ENCODE measurements at regions not wholly inside any gene's neighbourhood (a gene's known extent, or its start where the extent isn't known, plus 50 kb on each side); places are given as distances from the start of the nearest gene placed in this dataset.

- no peak for TF ChIP-seq CTCF (IDR thresholded peaks at IDR 0.05)
- DNase-seq (no peak), ATAC-seq (no peak)
- Histone ChIP-seq H3K27ac (no peak overlapping the region), H3K4me1 (no peaks in the 10 kb centered on the region), H3K4me3 (no peak overlapping the region), H3K9me3 (no peaks in the 10 kb centered on the region), H3K36me3 (ENCODE audit: insufficient read depth in 1 of 2, low read depth in 1 of 2) (no peaks in the 10 kb centered on the region), H3K27me3 (ENCODE audit: insufficient read depth in 3 of 3, low read length in 2 of 3) (no peaks in the 10 kb centered on the region)
- WGBS, 3 donors = 52 to 57% (median 55%) methylated on average over 3 of the region's 3 CpGs
- intact Hi-C loops (cut with DNase I) = no loop called here
These were observed 596.7 kb upstream of the ATP2B1 start for GRCh38 chr12:90305379-90305778.

DNA sequence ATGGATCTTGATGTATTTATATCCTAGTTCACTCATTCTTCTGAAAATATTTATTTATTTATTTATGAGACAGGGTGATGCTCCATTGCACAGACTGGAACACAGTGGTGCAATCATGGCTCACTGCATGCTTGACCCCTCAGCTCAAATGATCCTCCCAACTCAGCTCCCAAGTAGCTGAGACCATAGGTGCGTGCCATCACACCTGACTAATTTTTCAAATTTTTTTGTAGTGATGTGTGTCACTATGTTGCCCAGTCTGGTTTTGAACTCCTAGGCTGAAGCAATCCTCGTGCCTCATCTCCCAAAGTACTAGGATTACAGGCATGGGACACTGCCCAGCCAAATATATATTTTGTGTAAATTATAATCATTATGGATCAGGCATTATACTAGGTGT is 595.6 kb upstream of the ATP2B1 start:
- no peak for TF ChIP-seq CTCF (IDR thresholded peaks at IDR 0.05)

DNA sequence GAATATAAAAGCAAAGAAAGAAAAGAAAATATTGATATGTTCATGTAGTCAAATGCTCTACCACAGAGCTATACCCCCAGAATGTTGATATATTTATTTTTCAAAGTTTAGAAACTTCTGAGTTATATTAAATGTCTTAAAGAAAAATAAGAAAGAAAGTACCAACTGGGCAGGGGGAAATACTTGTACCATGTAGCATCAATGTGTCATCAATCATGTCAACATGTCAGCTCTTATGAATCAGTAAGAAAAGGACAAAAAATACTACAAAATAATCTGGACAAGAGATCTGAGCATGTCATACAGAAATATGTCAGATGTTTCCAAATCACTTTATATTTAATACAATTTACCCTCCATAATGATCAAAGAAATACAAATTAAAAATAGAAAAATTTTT is 595.1 kb upstream of the ATP2B1 start:
- Histone ChIP-seq H3K27me3 (ENCODE audit: insufficient read depth in 3 of 3, low read length in 2 of 3) (peaks cover 0 to 1% (median 0%) of the 10 kb centered on the region in 3 donors), H3K36me3 (ENCODE audit: insufficient read depth in 1 of 2, low read depth in 1 of 2) (no peaks in the 10 kb centered on the region), H3K4me3 (no peak overlapping the region), H3K9me3 (no peaks in the 10 kb centered on the region), H3K27ac (no peak overlapping the region), H3K4me1 (no peaks in the 10 kb centered on the region)
- intact Hi-C loops (cut with DNase I) = no loop called here
- ATAC-seq (no peak), DNase-seq (no peak)
- no peak for TF ChIP-seq CTCF (IDR thresholded peaks at IDR 0.05)

More for the DNA sequence above, 595.6 kb upstream of the ATP2B1 start:
- DNase-seq = no peak
- Histone ChIP-seq H3K27me3 (ENCODE audit: insufficient read depth in 3 of 3, low read length in 2 of 3) (peaks cover 0 to 1% (median 0%) of the 10 kb centered on the region in 3 donors), H3K36me3 (ENCODE audit: insufficient read depth in 1 of 2, low read depth in 1 of 2) (no peaks in the 10 kb centered on the region), H3K4me1 (no peaks in the 10 kb centered on the region), H3K4me3 (no peak overlapping the region), H3K9me3 (no peaks in the 10 kb centered on the region), H3K27ac (no peak overlapping the region)
- ATAC-seq = no peak
- WGBS, 3 donors = 92 to 96% (median 95%) methylated on average over 2 of the region's 2 CpGs
- intact Hi-C loops (cut with DNase I) = no loop called here

DNA sequence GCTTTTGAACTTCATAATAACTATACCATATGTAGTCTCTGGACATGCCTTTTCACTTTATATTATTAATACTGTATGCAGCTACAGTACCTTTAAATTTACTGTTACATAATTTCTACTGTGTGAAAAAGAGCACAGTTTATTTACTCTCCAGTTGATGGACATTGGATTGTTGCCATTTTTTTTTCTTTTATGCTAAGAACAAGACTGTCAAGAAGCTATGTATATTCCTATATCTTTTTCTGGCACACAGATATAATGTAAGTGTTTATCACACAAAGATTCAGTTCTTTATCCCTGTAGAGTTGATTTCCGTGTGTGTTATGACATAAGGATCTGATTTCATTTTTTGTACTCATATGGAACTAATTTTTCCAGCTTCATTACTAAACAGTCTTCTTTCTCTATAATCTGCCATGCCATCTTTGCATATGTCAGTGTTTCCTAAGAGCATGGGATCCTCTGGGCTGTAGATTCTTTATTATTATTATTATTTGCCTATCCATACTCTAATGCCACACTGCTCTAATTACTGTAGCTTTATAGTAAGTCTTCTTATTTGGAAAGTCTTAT is 593.0 kb upstream of the ATP2B1 start:
- TF ChIP-seq CTCF (IDR thresholded peaks at IDR 0.05) = no peak
- H3K4me1 ChIP-seq = no peaks in the 10 kb centered on the region
- no peak for DNase-seq
- H3K4me3 ChIP-seq = no peak overlapping the region
- no peaks in the 10 kb centered on the region for H3K9me3 ChIP-seq
- 88 to 91% (median 91%) methylated on average over 1 of the region's 1 CpG for WGBS, 3 donors
- H3K27me3 ChIP-seq (ENCODE audit: insufficient read depth in 3 of 3, low read length in 2 of 3) = peaks cover 0 to 1% (median 0%) of the 10 kb centered on the region in 3 donors
- no peaks in the 10 kb centered on the region for H3K36me3 ChIP-seq (ENCODE audit: insufficient read depth in 1 of 2, low read depth in 1 of 2)
- no peak overlapping the region for H3K27ac ChIP-seq
- intact Hi-C loops (cut with DNase I) = no loop called here
- no peak for ATAC-seq

DNA sequence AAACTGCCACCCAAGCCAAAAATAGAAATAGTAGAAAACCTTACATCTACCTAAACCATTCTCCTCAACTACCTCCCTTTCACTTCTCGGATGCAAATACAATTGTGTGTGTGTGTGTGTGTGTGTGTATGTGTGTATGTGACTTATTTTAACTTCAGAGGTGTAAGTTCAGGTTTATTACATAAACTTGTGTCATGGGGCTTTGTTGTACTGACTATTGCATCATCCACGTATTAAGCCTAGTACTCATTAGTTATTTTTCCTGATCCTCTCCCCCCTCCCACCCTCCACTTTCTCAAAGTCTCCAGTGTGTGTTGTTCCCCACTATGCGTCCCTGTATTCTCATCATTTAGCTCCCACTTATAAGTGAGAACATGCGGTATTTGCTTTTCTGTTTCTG is 592.5 kb upstream of the ATP2B1 start:
- intact Hi-C loops (cut with DNase I) = no loop called here
- no peak for DNase-seq
- Histone ChIP-seq H3K4me3 (no peak overlapping the region), H3K36me3 (ENCODE audit: insufficient read depth in 1 of 2, low read depth in 1 of 2) (no peaks in the 10 kb centered on the region), H3K9me3 (no peaks in the 10 kb centered on the region), H3K27me3 (ENCODE audit: insufficient read depth in 3 of 3, low read length in 2 of 3) (peaks cover 0 to 1% (median 0%) of the 10 kb centered on the region in 3 donors), H3K4me1 (no peaks in the 10 kb centered on the region), H3K27ac (no peak overlapping the region)
- no peak for ATAC-seq
- TF ChIP-seq CTCF (IDR thresholded peaks at IDR 0.05) = no peak
- 80 to 96% (median 88%) methylated on average over 4 of the region's 4 CpGs for WGBS, 3 donors

Data from psoas muscle (tissue), 7 donors.